Fibroblast of lung (primary cell): ENCODE measurements at regions not wholly inside any gene's neighbourhood (a gene's known extent, or its start where the extent isn't known, plus 50 kb on each side); places are given as distances from the start of the nearest gene placed in this dataset.

Experiments
- DNase-seq, 2 donors: peaks; one replicate each; pipeline versions ENCODE4 v3.0.0 to v3.0.0-alpha.2; 2010; ENCODE audit warnings: low read depth in 2 of 2
- H2AFZ ChIP-seq: 2 replicates; pipeline ENCODE4 v1.5.1; 2012; ENCODE audit warnings: low read length, control low read depth, inconsistent platforms
- H3K27ac ChIP-seq: 2 replicates; pipeline ENCODE4 v1.5.1; 2011; ENCODE audit warnings: low read length, control low read depth; ENCODE audit not compliant: insufficient read depth
- H3K27me3 ChIP-seq: 2 replicates; pipeline ENCODE4 v1.5.1; 2011; ENCODE audit warnings: mild to moderate bottlenecking, low read length; ENCODE audit not compliant: control insufficient read depth, insufficient read depth
- H3K36me3 ChIP-seq: 2 replicates; pipeline ENCODE4 v1.5.1; 2011; ENCODE audit warnings: low read length; ENCODE audit not compliant: control insufficient read depth, insufficient read depth
- H3K4me1 ChIP-seq: 2 replicates; pipeline ENCODE4 v1.5.1; 2011; ENCODE audit warnings: low read length; ENCODE audit not compliant: control insufficient read depth, insufficient read depth; ENCODE audit errors: extremely low read depth
- H3K4me2 ChIP-seq: 2 replicates; pipeline ENCODE4 v1.5.1; 2011; ENCODE audit warnings: low read length, control low read depth; ENCODE audit not compliant: insufficient read depth; ENCODE audit errors: extremely low read depth
- H3K4me3 ChIP-seq, 4 experiments: fragments of 200-600 bp in 1 of 4; sonication (generic) in 1 of 4; replicated peaks in 1 of 4; 2 replicates each; pipeline ENCODE4 v1.5.1; 2011 to 2016; ENCODE audit warnings: low read length in 4 of 4, low read depth in 3 of 4, mild to moderate bottlenecking in 3 of 4, control low read depth in 2 of 4, inconsistent platforms in 1 of 4, mixed read lengths in 1 of 4; ENCODE audit not compliant: insufficient read depth in 1 of 4; ENCODE audit errors: control extremely low read depth in 1 of 4
- H3K79me2 ChIP-seq: 2 replicates; pipeline ENCODE4 v1.5.1; 2012; ENCODE audit warnings: mild to moderate bottlenecking, low read length, inconsistent platforms; ENCODE audit not compliant: control insufficient read depth, insufficient read depth
- H3K9ac ChIP-seq: 2 replicates; pipeline ENCODE4 v1.5.1; 2011; ENCODE audit warnings: mild to moderate bottlenecking, low read length, control low read depth; ENCODE audit not compliant: insufficient read depth
- H3K9me3 ChIP-seq: 2 replicates; pipeline ENCODE4 v1.5.1; 2012; ENCODE audit warnings: low read depth, low read length; ENCODE audit not compliant: control insufficient read depth, insufficient read depth
- H4K20me1 ChIP-seq: 2 replicates; pipeline ENCODE4 v1.5.1; 2011; ENCODE audit warnings: low read length; ENCODE audit not compliant: control insufficient read depth, insufficient read depth; ENCODE audit errors: extremely low read depth
- EZH2 ChIP-seq: IDR thresholded peaks from 2 replicates; pipeline ENCODE4 v1.5.1; 2012; ENCODE audit warnings: low read length, control low read depth, mild to moderate bottlenecking; ENCODE audit errors: missing control alignments
- TF ChIP-seq, protein P1 (sequence below), 2 donors: IDR thresholded peaks in 1 of 2; conservative IDR thresholded peaks in 1 of 2; 1 replicate in 1 of 2; 2 replicates in 1 of 2; pipeline ENCODE4 v1.5.1; 2011 to 2012; ENCODE audit warnings: low read length in 2 of 2, control low read depth in 1 of 2, inconsistent platforms in 1 of 2, low read depth in 1 of 2, mild to moderate bottlenecking in 1 of 2

DNA sequence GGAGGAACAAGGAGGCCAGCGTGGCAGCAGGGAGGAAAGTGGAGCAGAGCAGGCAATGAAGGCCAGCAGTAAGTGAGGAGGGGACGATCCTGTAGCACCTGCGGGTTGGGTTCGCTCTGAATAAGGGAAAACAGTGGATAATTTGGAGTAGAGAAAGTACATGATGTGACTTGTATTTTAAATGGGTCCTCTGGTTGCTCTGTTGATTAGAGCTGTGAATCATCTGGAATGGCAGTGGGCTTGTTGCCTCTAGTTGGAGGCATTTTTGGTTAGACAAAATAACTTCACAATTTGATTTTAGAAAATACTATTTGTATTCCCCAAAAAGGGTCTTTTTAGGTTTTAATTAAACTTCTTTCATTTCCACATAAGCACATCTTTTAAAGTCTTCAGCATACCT, 277.4 kb downstream of the ARL4A start:
- Histone ChIP-seq H3K4me2 (no peak overlapping the region), H3K9me3 (no peaks in the 10 kb centered on the region), H2AFZ (no peak overlapping the region), H4K20me1 (no peaks in the 10 kb centered on the region), H3K79me2 (no peaks in the 10 kb centered on the region), H3K36me3 (no peaks in the 10 kb centered on the region), H3K9ac (no peak overlapping the region), H3K4me1 (no peaks in the 10 kb centered on the region), H3K4me3 (no peak overlapping the region), H3K27me3 (no peaks in the 10 kb centered on the region), H3K27ac (no peak overlapping the region)
- no peak for DNase-seq
- no peak for TF ChIP-seq EZH2
- TF ChIP-seq, protein P1, sequence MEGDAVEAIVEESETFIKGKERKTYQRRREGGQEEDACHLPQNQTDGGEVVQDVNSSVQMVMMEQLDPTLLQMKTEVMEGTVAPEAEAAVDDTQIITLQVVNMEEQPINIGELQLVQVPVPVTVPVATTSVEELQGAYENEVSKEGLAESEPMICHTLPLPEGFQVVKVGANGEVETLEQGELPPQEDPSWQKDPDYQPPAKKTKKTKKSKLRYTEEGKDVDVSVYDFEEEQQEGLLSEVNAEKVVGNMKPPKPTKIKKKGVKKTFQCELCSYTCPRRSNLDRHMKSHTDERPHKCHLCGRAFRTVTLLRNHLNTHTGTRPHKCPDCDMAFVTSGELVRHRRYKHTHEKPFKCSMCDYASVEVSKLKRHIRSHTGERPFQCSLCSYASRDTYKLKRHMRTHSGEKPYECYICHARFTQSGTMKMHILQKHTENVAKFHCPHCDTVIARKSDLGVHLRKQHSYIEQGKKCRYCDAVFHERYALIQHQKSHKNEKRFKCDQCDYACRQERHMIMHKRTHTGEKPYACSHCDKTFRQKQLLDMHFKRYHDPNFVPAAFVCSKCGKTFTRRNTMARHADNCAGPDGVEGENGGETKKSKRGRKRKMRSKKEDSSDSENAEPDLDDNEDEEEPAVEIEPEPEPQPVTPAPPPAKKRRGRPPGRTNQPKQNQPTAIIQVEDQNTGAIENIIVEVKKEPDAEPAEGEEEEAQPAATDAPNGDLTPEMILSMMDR (conservative IDR thresholded peaks at IDR 0.05 in 1 of 2, IDR thresholded peaks at IDR 0.05 in 1 of 2; ENCODE audit: low read depth in 1 of 2, low read length in 2 of 2) = no peak

DNA sequence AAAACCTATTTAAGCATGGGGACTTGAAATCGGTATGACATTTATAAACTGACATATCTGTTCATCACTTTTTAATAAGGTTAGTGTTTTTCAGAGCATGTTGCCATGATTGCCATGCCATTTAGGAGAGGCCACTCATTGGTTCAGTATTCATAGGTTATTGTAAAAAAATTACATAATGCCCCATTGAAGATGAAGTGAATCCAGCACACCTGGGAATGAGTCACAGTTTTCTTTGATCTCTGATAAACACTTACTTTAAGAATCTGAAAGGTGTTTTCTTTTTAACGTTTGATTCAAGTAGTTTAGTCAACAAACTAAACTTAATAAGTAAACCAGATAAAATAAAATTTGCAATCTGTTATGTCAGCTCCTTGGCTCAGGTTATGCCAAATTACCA, 278.3 kb downstream of the ARL4A start:
- no peak for TF ChIP-seq EZH2
- TF ChIP-seq, protein P1 (conservative IDR thresholded peaks at IDR 0.05 in 1 of 2, IDR thresholded peaks at IDR 0.05 in 1 of 2; ENCODE audit: low read depth in 1 of 2, low read length in 2 of 2) = no peak
- Histone ChIP-seq H3K79me2 (no peaks in the 10 kb centered on the region), H3K4me2 (no peak overlapping the region), H3K36me3 (no peaks in the 10 kb centered on the region), H3K9me3 (no peaks in the 10 kb centered on the region), H4K20me1 (no peaks in the 10 kb centered on the region), H3K4me3 (no peak overlapping the region), H3K27me3 (no peaks in the 10 kb centered on the region), H3K4me1 (no peaks in the 10 kb centered on the region), H2AFZ (no peak overlapping the region), H3K9ac (no peak overlapping the region), H3K27ac (no peak overlapping the region)
- DNase-seq = no peak

DNA sequence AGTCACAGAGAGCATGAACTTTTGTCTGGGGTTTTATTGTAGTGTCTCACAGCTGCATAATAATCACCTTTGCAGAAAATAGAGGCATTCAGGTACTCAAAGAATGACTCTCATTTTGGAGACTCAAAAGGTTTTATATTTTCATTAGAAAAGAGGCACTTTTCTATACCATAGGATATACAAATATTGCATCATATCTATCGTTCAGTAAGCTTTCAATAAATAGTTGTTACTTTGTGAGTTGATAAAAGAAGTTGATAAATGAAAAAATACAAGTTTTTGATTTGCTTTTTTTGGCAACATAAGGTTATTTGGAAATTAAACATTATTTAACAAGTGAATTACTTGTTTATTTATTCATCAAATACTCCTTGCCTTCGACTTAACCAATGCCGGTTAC, 279.9 kb downstream of the ARL4A start:
- Histone ChIP-seq H3K9me3 (no peaks in the 10 kb centered on the region), H4K20me1 (no peaks in the 10 kb centered on the region), H3K9ac (no peak overlapping the region), H3K4me2 (no peak overlapping the region), H3K36me3 (no peaks in the 10 kb centered on the region), H3K27ac (no peak overlapping the region), H3K79me2 (no peaks in the 10 kb centered on the region), H2AFZ (no peak overlapping the region), H3K27me3 (no peaks in the 10 kb centered on the region), H3K4me3 (no peak overlapping the region), H3K4me1 (no peaks in the 10 kb centered on the region)
- DNase-seq = no peak
- no peak for TF ChIP-seq EZH2
- TF ChIP-seq, protein P1 (conservative IDR thresholded peaks at IDR 0.05 in 1 of 2, IDR thresholded peaks at IDR 0.05 in 1 of 2; ENCODE audit: low read depth in 1 of 2, low read length in 2 of 2) = no peak
